GM12865 (cell line): ENCODE measurements at regions not wholly inside any gene's neighbourhood (a gene's known extent, or its start where the extent isn't known, plus 50 kb on each side); places are given as distances from the start of the nearest gene placed in this dataset.

Experiments used
- DNase-seq: peaks from one replicate; pipeline ENCODE4 v3.0.0; 2010; ENCODE audit warnings: low read depth
- H3K4me3 ChIP-seq: 2 replicates; pipeline ENCODE4 v1.5.1; 2011; ENCODE audit warnings: mild to moderate bottlenecking, low read depth, low read length, control low read depth
- TF ChIP-seq, protein P1 (sequence below): IDR thresholded peaks from 2 replicates; pipeline ENCODE4 v1.5.1; 2011; ENCODE audit warnings: low read length, control low read depth, low read depth, inconsistent platforms; ENCODE audit not compliant: insufficient read depth; ENCODE audit errors: missing control alignments

DNA sequence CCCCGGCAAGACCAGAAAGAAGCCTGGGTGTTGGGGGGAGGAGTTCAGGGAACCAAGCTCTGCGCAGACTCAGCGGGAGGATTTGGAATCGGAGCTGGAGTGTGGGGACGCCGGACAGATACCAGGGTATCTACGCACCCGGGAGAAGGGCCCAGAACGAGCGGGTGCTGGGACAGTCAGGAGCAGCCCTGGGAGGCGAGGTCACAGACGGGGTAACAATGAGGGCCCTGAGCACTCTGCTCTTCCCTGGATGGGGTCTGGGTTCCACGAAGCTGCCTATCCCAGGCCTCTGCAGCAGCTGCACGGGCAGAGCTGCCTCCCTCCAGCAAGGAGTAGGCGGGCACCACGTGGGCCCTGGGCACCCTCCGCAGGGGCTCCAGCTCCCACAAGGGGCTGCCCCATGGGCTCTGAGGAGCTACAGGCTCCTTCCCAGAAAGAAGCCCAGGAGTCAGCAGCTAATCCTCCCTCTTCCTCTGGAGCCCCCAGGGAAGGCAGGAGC is 197.2 kb downstream of the BRD1 start:
- DNase-seq: no peak
- TF ChIP-seq, protein P1, sequence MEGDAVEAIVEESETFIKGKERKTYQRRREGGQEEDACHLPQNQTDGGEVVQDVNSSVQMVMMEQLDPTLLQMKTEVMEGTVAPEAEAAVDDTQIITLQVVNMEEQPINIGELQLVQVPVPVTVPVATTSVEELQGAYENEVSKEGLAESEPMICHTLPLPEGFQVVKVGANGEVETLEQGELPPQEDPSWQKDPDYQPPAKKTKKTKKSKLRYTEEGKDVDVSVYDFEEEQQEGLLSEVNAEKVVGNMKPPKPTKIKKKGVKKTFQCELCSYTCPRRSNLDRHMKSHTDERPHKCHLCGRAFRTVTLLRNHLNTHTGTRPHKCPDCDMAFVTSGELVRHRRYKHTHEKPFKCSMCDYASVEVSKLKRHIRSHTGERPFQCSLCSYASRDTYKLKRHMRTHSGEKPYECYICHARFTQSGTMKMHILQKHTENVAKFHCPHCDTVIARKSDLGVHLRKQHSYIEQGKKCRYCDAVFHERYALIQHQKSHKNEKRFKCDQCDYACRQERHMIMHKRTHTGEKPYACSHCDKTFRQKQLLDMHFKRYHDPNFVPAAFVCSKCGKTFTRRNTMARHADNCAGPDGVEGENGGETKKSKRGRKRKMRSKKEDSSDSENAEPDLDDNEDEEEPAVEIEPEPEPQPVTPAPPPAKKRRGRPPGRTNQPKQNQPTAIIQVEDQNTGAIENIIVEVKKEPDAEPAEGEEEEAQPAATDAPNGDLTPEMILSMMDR: no peak
- H3K4me3 ChIP-seq: no peak overlapping the region

DNA sequence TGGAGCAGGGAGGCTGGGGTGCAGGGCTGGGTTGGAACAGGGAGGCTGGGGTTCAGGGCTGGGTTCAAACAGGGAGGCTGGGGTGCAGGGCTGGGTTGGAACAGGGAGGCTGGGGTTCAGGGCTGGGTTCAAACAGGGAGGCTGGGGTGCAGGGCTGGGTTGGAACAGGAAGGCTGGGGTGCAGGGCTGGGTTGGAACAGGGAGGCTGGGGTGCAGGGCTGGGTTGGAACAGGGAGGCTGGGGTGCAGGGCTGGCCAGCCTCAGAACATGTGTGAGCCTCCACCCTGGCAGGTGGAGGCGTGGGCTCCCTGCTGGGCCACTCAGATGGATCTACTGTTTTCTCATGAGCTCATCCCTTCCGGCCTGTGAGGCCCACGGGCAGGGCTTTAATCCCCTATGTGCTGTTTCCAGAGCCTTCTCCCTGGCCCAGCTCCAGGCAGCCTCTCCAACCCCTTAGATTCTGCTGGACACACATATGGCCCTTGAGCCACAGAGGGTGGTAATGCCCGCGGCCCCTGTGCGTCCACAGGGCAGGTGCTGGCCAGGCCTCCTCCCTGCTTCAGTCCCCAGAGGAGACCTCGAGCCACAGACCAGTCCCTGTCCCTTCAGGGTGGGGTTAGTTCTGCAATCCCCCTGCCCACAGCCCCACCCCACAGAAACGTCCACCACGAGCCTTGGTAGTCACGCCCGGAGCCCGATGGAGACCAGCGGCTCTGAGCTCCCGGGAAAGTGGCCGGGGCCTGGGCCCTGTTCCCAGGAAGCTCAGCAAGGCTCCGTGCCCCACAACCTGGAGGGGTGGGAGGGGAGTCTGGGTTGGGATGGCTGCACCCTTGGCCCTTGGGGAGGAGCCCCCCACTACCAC is 197.9 kb downstream of the BRD1 start:
- no peak for DNase-seq
- no peak overlapping the region for H3K4me3 ChIP-seq
- TF ChIP-seq, protein P1: no peak

DNA sequence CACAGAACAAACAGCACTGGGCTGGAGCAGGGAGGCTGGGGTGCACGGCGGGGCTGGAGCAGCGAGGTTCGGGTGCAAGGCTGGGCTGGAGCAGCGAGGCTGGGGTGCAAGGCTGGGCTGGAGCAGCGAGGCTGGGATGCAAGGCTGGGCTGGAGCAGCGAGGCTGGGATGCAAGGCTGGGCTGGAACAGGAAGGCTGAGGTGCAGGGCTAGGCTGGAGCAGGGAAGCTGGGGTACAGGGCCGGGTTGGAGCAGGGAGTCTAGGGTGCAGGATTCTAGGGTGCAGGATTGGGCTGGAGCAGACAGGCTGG is 198.5 kb downstream of the BRD1 start:
- TF ChIP-seq, protein P1: no peak
- H3K4me3 ChIP-seq: no peak overlapping the region
- no peak for DNase-seq

DNA sequence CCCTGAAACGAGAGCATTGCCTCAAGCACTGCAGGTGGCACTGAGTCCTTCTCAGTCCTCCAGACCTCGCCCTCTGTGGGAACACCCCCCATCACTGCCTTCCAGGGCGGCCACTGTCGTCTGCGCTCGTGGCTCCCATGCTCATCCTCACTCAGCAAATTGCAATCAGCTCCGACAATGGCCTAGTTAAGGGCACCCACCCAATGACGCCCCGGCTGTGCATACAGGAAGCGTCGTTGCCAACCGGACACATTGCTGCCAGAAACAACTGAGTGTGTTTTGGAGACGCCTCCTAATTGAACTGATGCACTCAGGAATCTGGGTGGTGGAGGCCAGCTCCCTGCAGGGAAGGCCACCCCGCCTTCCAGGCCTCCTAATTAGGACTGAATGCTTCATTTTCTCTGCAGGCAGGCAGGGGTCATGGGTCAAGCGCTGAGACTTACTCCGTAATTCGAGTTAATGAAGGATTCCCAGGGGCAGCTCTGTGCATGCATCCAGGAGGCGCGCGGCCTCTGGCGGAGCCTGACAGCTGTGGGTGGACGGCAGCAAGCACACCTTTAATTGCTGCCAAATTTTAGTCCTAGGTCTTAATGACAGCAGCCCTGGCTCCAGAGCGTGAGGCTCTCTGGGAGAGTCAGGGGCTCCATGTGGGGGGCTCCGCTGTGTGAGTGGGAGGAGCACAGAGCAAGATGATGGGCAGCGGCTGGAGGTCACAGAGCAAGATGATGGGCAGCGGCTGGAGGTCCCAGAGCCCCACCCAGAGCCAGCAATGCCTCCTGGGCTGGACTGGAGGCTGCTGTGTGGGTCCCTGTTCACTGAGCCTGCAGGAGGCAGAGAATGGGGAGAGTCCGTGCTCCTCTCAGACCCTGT is 199.0 kb downstream of the BRD1 start:
- H3K4me3 ChIP-seq: no peak overlapping the region
- no peak for DNase-seq
- TF ChIP-seq, protein P1: no peak

DNA sequence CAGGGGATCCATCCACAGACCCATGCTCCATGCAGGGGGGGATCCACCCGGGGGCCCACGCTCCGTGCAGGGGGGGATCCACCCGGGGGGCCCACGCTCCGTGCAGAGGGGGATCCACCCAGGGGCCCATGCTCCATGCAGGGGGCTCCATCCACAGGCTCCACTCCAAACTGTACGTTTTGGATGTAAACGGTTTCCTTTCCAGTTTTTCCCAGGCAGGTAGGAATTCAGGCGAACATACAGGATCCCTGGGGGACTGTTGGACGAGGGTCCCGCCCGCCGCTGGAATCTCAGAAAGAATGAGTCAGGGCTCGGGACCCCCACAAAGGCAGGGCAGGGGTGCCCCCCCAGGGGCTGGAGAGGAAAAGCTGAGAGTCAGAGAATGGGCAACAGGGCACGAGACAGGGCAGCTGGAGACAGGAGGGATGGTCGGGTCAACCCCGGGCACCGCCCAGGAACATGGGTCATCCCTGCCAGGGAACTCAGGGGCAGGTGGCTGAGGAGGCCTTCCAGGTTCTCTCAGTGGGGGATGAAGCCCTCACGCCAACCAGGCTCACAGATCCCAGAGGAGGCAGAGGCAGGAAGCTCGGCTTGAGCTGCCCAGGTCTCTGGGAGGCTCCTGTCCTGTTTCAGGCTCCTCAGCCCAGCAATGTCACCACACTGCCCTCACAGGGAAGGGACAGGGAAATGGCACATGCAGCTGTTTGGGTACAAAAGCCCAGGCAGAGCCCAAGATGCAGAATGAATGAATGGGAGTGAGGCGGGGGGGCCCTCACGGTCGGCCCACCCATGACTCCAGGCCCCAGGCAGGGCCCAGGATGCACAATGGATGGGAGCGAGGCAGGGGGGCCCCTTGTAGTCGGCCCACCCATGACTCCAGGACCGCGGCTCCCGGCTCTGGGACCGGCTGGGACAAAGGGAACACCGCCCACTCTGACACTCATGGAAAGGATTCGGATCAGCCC is 200.2 kb downstream of the BRD1 start:
- TF ChIP-seq, protein P1: no peak
- no peak for DNase-seq
- no peak overlapping the region for H3K4me3 ChIP-seq
